ENCODE measurements at regions not wholly inside any gene's neighbourhood (a gene's known extent, or its start where the extent isn't known, plus 50 kb on each side); places are given as distances from the start of the nearest gene placed in this dataset.

- H3K27me3 ChIP-seq (ENCODE audit: insufficient read depth, low read depth, severe bottlenecking) = no peaks in the 10 kb centered on the region
- no peak for TF ChIP-seq CTCF (IDR thresholded peaks at IDR 0.05; ENCODE audit: low read depth, low read length)
- no peak overlapping the region for H3K4me3 ChIP-seq (ENCODE audit: low read depth, low read length)
- no peaks in the 10 kb centered on the region for H3K9me3 ChIP-seq (ENCODE audit: severe bottlenecking)
- DNase-seq = no peak
- no peak overlapping the region for H3K27ac ChIP-seq
- H3K36me3 ChIP-seq = no peaks in the 10 kb centered on the region
Observed at GRCh38 chr7:38057829-38058228, 120.2 kb upstream of the STARD3NL start.

GRCh38 chr7:38060116-38060515, 117.9 kb upstream of the STARD3NL start:
- Histone ChIP-seq H3K9me3 (ENCODE audit: severe bottlenecking) (no peaks in the 10 kb centered on the region), H3K27ac (no peak overlapping the region), H3K27me3 (ENCODE audit: insufficient read depth, low read depth, severe bottlenecking) (no peaks in the 10 kb centered on the region), H3K4me3 (ENCODE audit: low read depth, low read length) (no peak overlapping the region), H3K36me3 (no peaks in the 10 kb centered on the region)
- no peak for TF ChIP-seq CTCF (IDR thresholded peaks at IDR 0.05; ENCODE audit: low read depth, low read length)
- no peak for DNase-seq

GRCh38 chr7:38060637-38061036, 117.4 kb upstream of the STARD3NL start:
- H3K4me3 ChIP-seq (ENCODE audit: low read depth, low read length) = no peak overlapping the region
- no peaks in the 10 kb centered on the region for H3K36me3 ChIP-seq
- no peaks in the 10 kb centered on the region for H3K9me3 ChIP-seq (ENCODE audit: severe bottlenecking)
- TF ChIP-seq CTCF (IDR thresholded peaks at IDR 0.05; ENCODE audit: low read depth, low read length) = no peak
- H3K27me3 ChIP-seq (ENCODE audit: insufficient read depth, low read depth, severe bottlenecking) = no peaks in the 10 kb centered on the region
- DNase-seq = no peak
- H3K27ac ChIP-seq = no peak overlapping the region

GRCh38 chr7:38066391-38066790, 111.7 kb upstream of the STARD3NL start:
- no peak for DNase-seq
- no peaks in the 10 kb centered on the region for H3K9me3 ChIP-seq (ENCODE audit: severe bottlenecking)
- no peak for TF ChIP-seq CTCF (IDR thresholded peaks at IDR 0.05; ENCODE audit: low read depth, low read length)
- no peak overlapping the region for H3K4me3 ChIP-seq (ENCODE audit: low read depth, low read length)
- no peaks in the 10 kb centered on the region for H3K36me3 ChIP-seq
- no peak overlapping the region for H3K27ac ChIP-seq
- no peaks in the 10 kb centered on the region for H3K27me3 ChIP-seq (ENCODE audit: insufficient read depth, low read depth, severe bottlenecking)

- no peaks in the 10 kb centered on the region for H3K9me3 ChIP-seq (ENCODE audit: severe bottlenecking)
- H3K4me3 ChIP-seq (ENCODE audit: low read depth, low read length) = no peak overlapping the region
- no peak overlapping the region for H3K27ac ChIP-seq
- no peaks in the 10 kb centered on the region for H3K36me3 ChIP-seq
- H3K27me3 ChIP-seq (ENCODE audit: insufficient read depth, low read depth, severe bottlenecking) = no peaks in the 10 kb centered on the region
- TF ChIP-seq CTCF (IDR thresholded peaks at IDR 0.05; ENCODE audit: low read depth, low read length) = no peak
- no peak for DNase-seq
Observed at GRCh38 chr7:38068461-38068860, 109.6 kb upstream of the STARD3NL start.

- Histone ChIP-seq H3K36me3 (no peaks in the 10 kb centered on the region), H3K4me3 (ENCODE audit: low read depth, low read length) (no peak overlapping the region), H3K9me3 (ENCODE audit: severe bottlenecking) (no peaks in the 10 kb centered on the region), H3K27ac (no peak overlapping the region), H3K27me3 (ENCODE audit: insufficient read depth, low read depth, severe bottlenecking) (no peaks in the 10 kb centered on the region)
- DNase-seq = no peak
- TF ChIP-seq CTCF (IDR thresholded peaks at IDR 0.05; ENCODE audit: low read depth, low read length) = no peak
Observed at GRCh38 chr7:38069052-38069451, 109.0 kb upstream of the STARD3NL start.

Measured in WERI-Rb-1 (cell line).